ENCODE measurements at regions not wholly inside any gene's neighbourhood (a gene's known extent, or its start where the extent isn't known, plus 50 kb on each side); places are given as distances from the start of the nearest gene placed in this dataset.

DNA sequence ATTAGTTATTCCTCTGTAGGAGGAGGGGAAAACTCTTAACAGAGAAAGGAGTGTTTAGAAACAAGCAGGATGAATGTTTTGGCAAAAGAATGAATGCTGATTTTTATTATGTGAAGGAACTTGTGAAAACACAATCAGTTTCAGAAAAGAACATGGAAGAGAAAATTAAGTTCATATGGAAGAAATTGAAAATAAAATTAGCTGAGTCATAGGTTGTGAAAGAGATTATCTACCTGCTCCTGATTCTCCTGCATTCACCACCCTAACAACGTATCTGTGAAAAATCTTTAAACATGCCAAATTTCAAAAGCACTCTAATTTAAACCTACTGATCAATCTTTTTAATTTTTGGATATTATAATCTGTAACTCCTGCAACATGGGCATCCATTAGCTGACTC is 227.3 kb upstream of the RSPO3 start:
- no peak for TF ChIP-seq BHLHE40 (IDR thresholded peaks at IDR 0.05; ENCODE audit: borderline replicate concordance)
- no peak for TF ChIP-seq FOXA1 (IDR thresholded peaks at IDR 0.05)

Measured in HEK293T (cell line).